HepG2 (cell line): ENCODE measurements at regions not wholly inside any gene's neighbourhood (a gene's known extent, or its start where the extent isn't known, plus 50 kb on each side); places are given as distances from the start of the nearest gene placed in this dataset.

Experiments
- ATAC-seq: fragments of 200-7000 bp; cut with Tn5 transposase; 3 replicates; pipeline ENCODE4 v1.9.1; 2020; ENCODE audit warnings: mild to moderate bottlenecking, moderate library complexity
- BruUV-seq: library from RNA; stranded (reverse); fragments of 400-500 nt; replicated peaks from 2 replicates; lab custom pipeline; 2021; lab: Mats Ljungman, UMichigan
- CTCF ChIA-PET: fragments of 300-600 bp; formaldehyde crosslinking; extraction: SDS; loops from one replicate; lab custom pipeline; 2021; ENCODE audit warnings: low total read pairs, inconsistent platforms, low intra/inter-chr PET ratio; lab: Yijun Ruan, JAX
- POLR2A ChIA-PET: fragments of 350-600 bp; sonication (Branson Sonifier 250); formaldehyde crosslinking; loops from one replicate; lab custom pipeline; 2020; ENCODE audit warnings: antibody characterized with exemption, inconsistent platforms; lab: Yijun Ruan, JAX
- DNase-seq: peaks from one replicate; pipeline ENCODE4 v3.0.0-alpha.2; 2015; ENCODE audit warnings: low spot score
- FAIRE-seq: peaks from 3 replicates; lab custom pipeline; 2011; peaks lifted over from hg19 to GRCh38; lab: Jason Lieb, UNC
- H2AFZ ChIP-seq: one replicate; pipeline ENCODE4 v1.6.1; 2011; ENCODE audit warnings: low read length, inconsistent platforms
- H3K27ac ChIP-seq: fragments of 300-600 bp; 3 replicates; pipeline ENCODE4 v1.8.0; 2011; ENCODE audit warnings: mixed run types, mild to moderate bottlenecking, mixed read lengths, low read length, inconsistent platforms; ENCODE audit not compliant: insufficient read depth; ENCODE audit errors: extremely low read length
- H3K27me3 ChIP-seq, 2 experiments: fragments of 200-600 bp in 1 of 2; 2 replicates in 1 of 2; 3 replicates in 1 of 2; pipeline versions ENCODE4 v1.6.0 to v1.8.0; 2011; ENCODE audit warnings: low read length in 2 of 2, mild to moderate bottlenecking in 2 of 2, moderate library complexity in 2 of 2, inconsistent platforms in 1 of 2; ENCODE audit not compliant: insufficient read depth in 2 of 2, control insufficient read depth in 1 of 2
- H3K36me3 ChIP-seq, 2 experiments: fragments of 200-600 bp in 1 of 2; replicated peaks in 1 of 2; 2 replicates in 1 of 2; 3 replicates in 1 of 2; pipeline versions ENCODE4 v1.5.1 to v1.8.0; 2011; ENCODE audit warnings: low read length in 2 of 2, inconsistent platforms in 1 of 2; ENCODE audit not compliant: insufficient read depth in 2 of 2, control insufficient read depth in 1 of 2
- H3K4me1 ChIP-seq: 2 replicates; pipeline ENCODE4 v1.5.1; 2012; ENCODE audit warnings: low read length, inconsistent platforms; ENCODE audit not compliant: insufficient read depth
- H3K4me2 ChIP-seq: 2 replicates; pipeline ENCODE4 v1.6.0; 2011; ENCODE audit warnings: low read depth, low read length, inconsistent platforms
- H3K4me3 ChIP-seq, 3 experiments: fragments of 200-600 bp in 1 of 3; sonication (generic), shearing (Covaris generic) in 1 of 3; replicated peaks in 1 of 3; 2 replicates each; pipeline ENCODE4 v1.5.1; 2011 to 2016; ENCODE audit warnings: low read length in 3 of 3, inconsistent platforms in 2 of 3, low read depth in 2 of 3, mild to moderate bottlenecking in 2 of 3, control low read depth in 1 of 3, mixed read lengths in 1 of 3; ENCODE audit not compliant: insufficient read depth in 1 of 3
- H3K79me2 ChIP-seq: one replicate; pipeline ENCODE4 v1.6.1; 2011; ENCODE audit warnings: low read length, inconsistent platforms; ENCODE audit not compliant: insufficient read depth
- H3K9ac ChIP-seq: 2 replicates; pipeline ENCODE4 v1.6.0; 2011; ENCODE audit warnings: mild to moderate bottlenecking, low read depth, low read length, inconsistent platforms; ENCODE audit not compliant: insufficient read depth
- H3K9me3 ChIP-seq: 2 replicates; pipeline ENCODE4 v1.5.1; 2012; ENCODE audit warnings: mild to moderate bottlenecking, low read length
- H4K20me1 ChIP-seq: 2 replicates; pipeline ENCODE4 v1.6.0; 2011; ENCODE audit warnings: inconsistent platforms, mild to moderate bottlenecking, low read length, moderate library complexity; ENCODE audit not compliant: insufficient read depth
- CHCHD3 ChIP-seq: sonication (generic); formaldehyde crosslinking; IDR thresholded peaks from 2 replicates; pipeline ENCODE4 v1.8.0; 2022; ENCODE audit warnings: mild to moderate bottlenecking, missing genetic modification reagents, moderate library complexity
- MED1 ChIP-seq: sonication (generic); formaldehyde crosslinking; IDR thresholded peaks from 2 replicates; pipeline ENCODE4 v1.4.0; 2020; ENCODE audit warnings: missing genetic modification reagents
- MEIS1 ChIP-seq: sonication (generic); formaldehyde crosslinking; IDR thresholded peaks from 2 replicates; pipeline ENCODE4 v1.9.0; 2021; ENCODE audit warnings: mild to moderate bottlenecking, missing genetic modification reagents, moderate library complexity, borderline replicate concordance
- REPIN1 ChIP-seq: sonication (generic); formaldehyde crosslinking; IDR thresholded peaks from 2 replicates; pipeline ENCODE4 v1.8.0; 2022; ENCODE audit warnings: missing genetic modification reagents, low read depth, mild to moderate bottlenecking, borderline replicate concordance
- ZFP36 ChIP-seq: fragments of 150-350 bp; IDR thresholded peaks from 2 replicates; pipeline ENCODE4 v1.6.1; 2018; ENCODE audit warnings: borderline replicate concordance, low read length, low read depth; ENCODE audit not compliant: partially characterized antibody
- ZNF282 ChIP-seq: fragments of 450-650 bp; IDR thresholded peaks from 2 replicates; pipeline ENCODE4 v1.6.1; 2018; ENCODE audit not compliant: partially characterized antibody
- ZNF354B ChIP-seq: sonication (generic); formaldehyde crosslinking; IDR thresholded peaks from 2 replicates; pipeline ENCODE4 v1.8.0; 2022; ENCODE audit warnings: mild to moderate bottlenecking, missing genetic modification reagents
- ZNF446 ChIP-seq: sonication (generic); formaldehyde crosslinking; IDR thresholded peaks from 2 replicates; pipeline ENCODE4 v1.5.0; 2020; ENCODE audit warnings: mild to moderate bottlenecking, missing genetic modification reagents
- ZSCAN30 ChIP-seq: sonication (generic); formaldehyde crosslinking; IDR thresholded peaks from 2 replicates; pipeline ENCODE4 v1.5.0; 2020; ENCODE audit warnings: mild to moderate bottlenecking, missing genetic modification reagents
- WGBS: methylation state at CpG from one replicate; pipeline ENCODE4 v1.1.6; 2017; ENCODE audit warnings: low lambda C conversion rate; 5-methylcytosine and 5-hydroxymethylcytosine counted together
- in situ Hi-C: cut with HindIII; loops from 2 replicates; pipeline ENCODE4 v1.10.0; 2017; ENCODE audit warnings: low pct_unique_long_range_greater_than_20kb; ENCODE audit not compliant: extremely low pct_ligation_motif_present
- intact Hi-C: fragments of 100-400 bp; cut with micrococcal nuclease; formaldehyde crosslinking; loops from one replicate; pipeline ENCODE4 v1.10.0; 2022; ENCODE audit not compliant: unreplicated experiment
- TF ChIP-seq, protein P1 (sequence below): sonication (generic); formaldehyde crosslinking; conservative IDR thresholded peaks from 2 replicates; pipeline ENCODE4 v1.8.0; 2022; ENCODE audit warnings: mild to moderate bottlenecking, moderate library complexity, missing genetic modification reagents
- TF ChIP-seq, protein P2 (sequence below): sonication (generic); formaldehyde crosslinking; IDR thresholded peaks from 2 replicates; pipeline ENCODE4 v1.9.0; 2021; ENCODE audit warnings: missing genetic modification reagents, mild to moderate bottlenecking, borderline replicate concordance
- TF ChIP-seq, protein P3 (sequence below): sonication (generic); formaldehyde crosslinking; IDR thresholded peaks from 2 replicates; pipeline ENCODE4 v1.4.0; 2020; ENCODE audit warnings: mild to moderate bottlenecking, missing genetic modification reagents

DNA sequence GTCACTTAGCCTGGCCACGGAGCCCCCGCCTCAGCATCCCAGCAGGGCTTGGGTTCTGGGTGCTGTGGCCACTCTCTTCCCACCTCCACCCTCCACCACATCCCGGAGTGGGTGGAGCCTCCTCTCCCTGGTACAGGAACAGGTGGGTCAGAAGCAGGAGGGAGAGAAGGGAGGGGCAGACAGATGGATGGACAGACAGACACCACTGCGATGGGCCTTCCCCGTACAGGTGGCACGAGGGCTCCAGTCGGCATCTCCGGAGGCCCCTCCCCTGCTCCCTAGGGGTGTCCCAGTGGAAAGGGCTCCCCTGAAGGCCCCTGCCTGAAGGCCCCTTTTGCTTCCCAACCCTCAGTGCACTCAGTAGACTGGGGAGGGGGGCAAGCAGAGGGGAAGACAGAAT lies 96.9 kb upstream of the TARDBP start:
- H3K36me3 ChIP-seq = no peaks in the 10 kb centered on the region
- no TSS peak for BruUV-seq
- ChIA-PET CTCF (no interaction called here), POLR2A (no interaction called here)
- no peak overlapping the region for H2AFZ ChIP-seq
- 58% methylated on average over 8 of the region's 8 CpGs for WGBS
- DNase-seq (no peak), FAIRE-seq (no peak), ATAC-seq (no peak)
- H3K9ac ChIP-seq = no peak overlapping the region
- peaks cover 0 to 31% of the 10 kb centered on the region in 2 experiments; a peak in 4 of 5 replicates for H3K27me3 ChIP-seq
- H3K79me2 ChIP-seq = no peaks in the 10 kb centered on the region
- intact Hi-C loops (no loop called here), in situ Hi-C loops (no loop called here)
- peaks cover 15% of the 10 kb centered on the region for H3K4me1 ChIP-seq
- no peaks in the 10 kb centered on the region for H3K9me3 ChIP-seq
- H4K20me1 ChIP-seq = no peaks in the 10 kb centered on the region
- H3K4me2 ChIP-seq = no peak overlapping the region
- H3K27ac ChIP-seq = no peak overlapping the region
- no peak overlapping the region for H3K4me3 ChIP-seq
- TF ChIP-seq, protein P1, sequence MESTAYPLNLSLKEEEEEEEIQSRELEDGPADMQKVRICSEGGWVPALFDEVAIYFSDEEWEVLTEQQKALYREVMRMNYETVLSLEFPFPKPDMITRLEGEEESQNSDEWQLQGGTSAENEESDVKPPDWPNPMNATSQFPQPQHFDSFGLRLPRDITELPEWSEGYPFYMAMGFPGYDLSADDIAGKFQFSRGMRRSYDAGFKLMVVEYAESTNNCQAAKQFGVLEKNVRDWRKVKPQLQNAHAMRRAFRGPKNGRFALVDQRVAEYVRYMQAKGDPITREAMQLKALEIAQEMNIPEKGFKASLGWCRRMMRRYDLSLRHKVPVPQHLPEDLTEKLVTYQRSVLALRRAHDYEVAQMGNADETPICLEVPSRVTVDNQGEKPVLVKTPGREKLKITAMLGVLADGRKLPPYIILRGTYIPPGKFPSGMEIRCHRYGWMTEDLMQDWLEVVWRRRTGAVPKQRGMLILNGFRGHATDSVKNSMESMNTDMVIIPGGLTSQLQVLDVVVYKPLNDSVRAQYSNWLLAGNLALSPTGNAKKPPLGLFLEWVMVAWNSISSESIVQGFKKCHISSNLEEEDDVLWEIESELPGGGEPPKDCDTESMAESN (CRISPR knock-in tag) = no peak
- TF ChIP-seq REPIN1 = no peak
- no peak for TF ChIP-seq ZNF446 (CRISPR knock-in tag)
- TF ChIP-seq, protein P2, sequence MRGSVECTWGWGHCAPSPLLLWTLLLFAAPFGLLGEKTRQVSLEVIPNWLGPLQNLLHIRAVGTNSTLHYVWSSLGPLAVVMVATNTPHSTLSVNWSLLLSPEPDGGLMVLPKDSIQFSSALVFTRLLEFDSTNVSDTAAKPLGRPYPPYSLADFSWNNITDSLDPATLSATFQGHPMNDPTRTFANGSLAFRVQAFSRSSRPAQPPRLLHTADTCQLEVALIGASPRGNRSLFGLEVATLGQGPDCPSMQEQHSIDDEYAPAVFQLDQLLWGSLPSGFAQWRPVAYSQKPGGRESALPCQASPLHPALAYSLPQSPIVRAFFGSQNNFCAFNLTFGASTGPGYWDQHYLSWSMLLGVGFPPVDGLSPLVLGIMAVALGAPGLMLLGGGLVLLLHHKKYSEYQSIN = no peak
- TF ChIP-seq CHCHD3 (CRISPR knock-in tag) = no peak
- no peak for TF ChIP-seq ZFP36

DNA sequence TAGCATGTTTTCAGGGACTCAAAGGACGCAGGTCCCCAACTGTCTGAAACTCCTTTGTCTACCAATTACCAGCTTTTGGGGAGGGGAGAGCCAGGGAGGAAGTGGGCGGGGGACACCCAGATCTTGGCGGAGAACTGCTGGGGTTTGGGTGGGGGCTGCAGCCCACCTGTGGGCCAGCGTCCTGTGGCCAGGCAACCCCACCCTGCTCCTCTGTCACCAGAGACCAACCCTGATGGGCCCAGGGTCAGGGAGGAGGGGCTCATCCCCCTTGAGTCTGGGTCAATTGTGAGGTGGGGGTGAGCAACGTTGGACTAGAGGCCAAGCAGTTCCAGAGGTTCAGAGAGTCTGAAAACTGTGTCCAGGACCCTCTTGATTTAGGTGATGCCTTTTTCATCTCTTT lies 96.1 kb upstream of the TARDBP start:
- H4K20me1 ChIP-seq = no peaks in the 10 kb centered on the region
- DNase-seq (no peak), FAIRE-seq (no peak), ATAC-seq (no peak)
- H3K4me1 ChIP-seq = peaks cover 8% of the 10 kb centered on the region
- H3K9ac ChIP-seq = no peak overlapping the region
- H3K36me3 ChIP-seq = no peaks in the 10 kb centered on the region
- H3K9me3 ChIP-seq = no peaks in the 10 kb centered on the region
- no peaks in the 10 kb centered on the region for H3K79me2 ChIP-seq
- no TSS peak for BruUV-seq
- in situ Hi-C loops = no loop called here
- CTCF ChIA-PET = no interaction called here
- no peak overlapping the region for H3K27ac ChIP-seq
- no peak overlapping the region for H2AFZ ChIP-seq
- intact Hi-C loops = no loop called here
- POLR2A ChIA-PET = no interaction called here
- 35% methylated on average over 5 of the region's 5 CpGs for WGBS
- H3K27me3 ChIP-seq = peaks cover 0 to 25% of the 10 kb centered on the region in 2 experiments; a peak in 4 of 5 replicates
- no peak overlapping the region for H3K4me3 ChIP-seq
- no peak overlapping the region for H3K4me2 ChIP-seq
- TF ChIP-seq ZNF282 = no peak
- no peak for TF ChIP-seq MEIS1
- no peak for TF ChIP-seq ZNF354B (CRISPR knock-in tag)
- TF ChIP-seq, protein P3, sequence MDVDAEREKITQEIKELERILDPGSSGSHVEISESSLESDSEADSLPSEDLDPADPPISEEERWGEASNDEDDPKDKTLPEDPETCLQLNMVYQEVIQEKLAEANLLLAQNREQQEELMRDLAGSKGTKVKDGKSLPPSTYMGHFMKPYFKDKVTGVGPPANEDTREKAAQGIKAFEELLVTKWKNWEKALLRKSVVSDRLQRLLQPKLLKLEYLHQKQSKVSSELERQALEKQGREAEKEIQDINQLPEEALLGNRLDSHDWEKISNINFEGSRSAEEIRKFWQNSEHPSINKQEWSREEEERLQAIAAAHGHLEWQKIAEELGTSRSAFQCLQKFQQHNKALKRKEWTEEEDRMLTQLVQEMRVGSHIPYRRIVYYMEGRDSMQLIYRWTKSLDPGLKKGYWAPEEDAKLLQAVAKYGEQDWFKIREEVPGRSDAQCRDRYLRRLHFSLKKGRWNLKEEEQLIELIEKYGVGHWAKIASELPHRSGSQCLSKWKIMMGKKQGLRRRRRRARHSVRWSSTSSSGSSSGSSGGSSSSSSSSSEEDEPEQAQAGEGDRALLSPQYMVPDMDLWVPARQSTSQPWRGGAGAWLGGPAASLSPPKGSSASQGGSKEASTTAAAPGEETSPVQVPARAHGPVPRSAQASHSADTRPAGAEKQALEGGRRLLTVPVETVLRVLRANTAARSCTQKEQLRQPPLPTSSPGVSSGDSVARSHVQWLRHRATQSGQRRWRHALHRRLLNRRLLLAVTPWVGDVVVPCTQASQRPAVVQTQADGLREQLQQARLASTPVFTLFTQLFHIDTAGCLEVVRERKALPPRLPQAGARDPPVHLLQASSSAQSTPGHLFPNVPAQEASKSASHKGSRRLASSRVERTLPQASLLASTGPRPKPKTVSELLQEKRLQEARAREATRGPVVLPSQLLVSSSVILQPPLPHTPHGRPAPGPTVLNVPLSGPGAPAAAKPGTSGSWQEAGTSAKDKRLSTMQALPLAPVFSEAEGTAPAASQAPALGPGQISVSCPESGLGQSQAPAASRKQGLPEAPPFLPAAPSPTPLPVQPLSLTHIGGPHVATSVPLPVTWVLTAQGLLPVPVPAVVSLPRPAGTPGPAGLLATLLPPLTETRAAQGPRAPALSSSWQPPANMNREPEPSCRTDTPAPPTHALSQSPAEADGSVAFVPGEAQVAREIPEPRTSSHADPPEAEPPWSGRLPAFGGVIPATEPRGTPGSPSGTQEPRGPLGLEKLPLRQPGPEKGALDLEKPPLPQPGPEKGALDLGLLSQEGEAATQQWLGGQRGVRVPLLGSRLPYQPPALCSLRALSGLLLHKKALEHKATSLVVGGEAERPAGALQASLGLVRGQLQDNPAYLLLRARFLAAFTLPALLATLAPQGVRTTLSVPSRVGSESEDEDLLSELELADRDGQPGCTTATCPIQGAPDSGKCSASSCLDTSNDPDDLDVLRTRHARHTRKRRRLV (CRISPR knock-in tag) = no peak
- no peak for TF ChIP-seq ZSCAN30 (CRISPR knock-in tag)
- no peak for TF ChIP-seq MED1
